ENCODE measurements at regions not wholly inside any gene's neighbourhood (a gene's known extent, or its start where the extent isn't known, plus 50 kb on each side); places are given as distances from the start of the nearest gene placed in this dataset.

GRCh38 chr20:50244352-50245149, 53.9 kb downstream of the CEBPB start:
- TF ChIP-seq, protein P1, sequence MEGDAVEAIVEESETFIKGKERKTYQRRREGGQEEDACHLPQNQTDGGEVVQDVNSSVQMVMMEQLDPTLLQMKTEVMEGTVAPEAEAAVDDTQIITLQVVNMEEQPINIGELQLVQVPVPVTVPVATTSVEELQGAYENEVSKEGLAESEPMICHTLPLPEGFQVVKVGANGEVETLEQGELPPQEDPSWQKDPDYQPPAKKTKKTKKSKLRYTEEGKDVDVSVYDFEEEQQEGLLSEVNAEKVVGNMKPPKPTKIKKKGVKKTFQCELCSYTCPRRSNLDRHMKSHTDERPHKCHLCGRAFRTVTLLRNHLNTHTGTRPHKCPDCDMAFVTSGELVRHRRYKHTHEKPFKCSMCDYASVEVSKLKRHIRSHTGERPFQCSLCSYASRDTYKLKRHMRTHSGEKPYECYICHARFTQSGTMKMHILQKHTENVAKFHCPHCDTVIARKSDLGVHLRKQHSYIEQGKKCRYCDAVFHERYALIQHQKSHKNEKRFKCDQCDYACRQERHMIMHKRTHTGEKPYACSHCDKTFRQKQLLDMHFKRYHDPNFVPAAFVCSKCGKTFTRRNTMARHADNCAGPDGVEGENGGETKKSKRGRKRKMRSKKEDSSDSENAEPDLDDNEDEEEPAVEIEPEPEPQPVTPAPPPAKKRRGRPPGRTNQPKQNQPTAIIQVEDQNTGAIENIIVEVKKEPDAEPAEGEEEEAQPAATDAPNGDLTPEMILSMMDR (conservative IDR thresholded peaks at IDR 0.05) = no peak
- TF ChIP-seq ZFX (IDR thresholded peaks at IDR 0.05) = no peak
